ENCODE measurements at regions not wholly inside any gene's neighbourhood (a gene's known extent, or its start where the extent isn't known, plus 50 kb on each side); places are given as distances from the start of the nearest gene placed in this dataset.

- TF ChIP-seq, protein P1, sequence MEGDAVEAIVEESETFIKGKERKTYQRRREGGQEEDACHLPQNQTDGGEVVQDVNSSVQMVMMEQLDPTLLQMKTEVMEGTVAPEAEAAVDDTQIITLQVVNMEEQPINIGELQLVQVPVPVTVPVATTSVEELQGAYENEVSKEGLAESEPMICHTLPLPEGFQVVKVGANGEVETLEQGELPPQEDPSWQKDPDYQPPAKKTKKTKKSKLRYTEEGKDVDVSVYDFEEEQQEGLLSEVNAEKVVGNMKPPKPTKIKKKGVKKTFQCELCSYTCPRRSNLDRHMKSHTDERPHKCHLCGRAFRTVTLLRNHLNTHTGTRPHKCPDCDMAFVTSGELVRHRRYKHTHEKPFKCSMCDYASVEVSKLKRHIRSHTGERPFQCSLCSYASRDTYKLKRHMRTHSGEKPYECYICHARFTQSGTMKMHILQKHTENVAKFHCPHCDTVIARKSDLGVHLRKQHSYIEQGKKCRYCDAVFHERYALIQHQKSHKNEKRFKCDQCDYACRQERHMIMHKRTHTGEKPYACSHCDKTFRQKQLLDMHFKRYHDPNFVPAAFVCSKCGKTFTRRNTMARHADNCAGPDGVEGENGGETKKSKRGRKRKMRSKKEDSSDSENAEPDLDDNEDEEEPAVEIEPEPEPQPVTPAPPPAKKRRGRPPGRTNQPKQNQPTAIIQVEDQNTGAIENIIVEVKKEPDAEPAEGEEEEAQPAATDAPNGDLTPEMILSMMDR (IDR thresholded peaks at IDR 0.05), result no peak
- TF ChIP-seq POLR2A (IDR thresholded peaks at IDR 0.05), result no peak
These were observed 51.1 kb upstream of the GRIK3 start for GRCh38 chr1:37085393-37085792.

Data from body of pancreas (tissue), 4 donors.